Trophoblast cell (in vitro differentiated cells and primary cell): ENCODE measurements at regions not wholly inside any gene's neighbourhood (a gene's known extent, or its start where the extent isn't known, plus 50 kb on each side); places are given as distances from the start of the nearest gene placed in this dataset.

Source experiments
- DNase-seq, 2 donors: peaks; one replicate each; pipeline ENCODE4 v3.0.0-alpha.2; 2016
- H2AFZ ChIP-seq: 2 replicates; pipeline ENCODE4 v1.6.1; 2013; ENCODE audit warnings: low read length, moderate library complexity, mild to moderate bottlenecking; ENCODE audit not compliant: insufficient read depth, poor library complexity
- H2AK5ac ChIP-seq: 2 replicates; pipeline ENCODE4 v1.6.1; 2013; ENCODE audit warnings: mild to moderate bottlenecking, low read length
- H2BK120ac ChIP-seq: 2 replicates; pipeline ENCODE4 v1.6.1; 2013; ENCODE audit warnings: low read length, mild to moderate bottlenecking, moderate library complexity; ENCODE audit not compliant: insufficient read depth, poor library complexity
- H2BK12ac ChIP-seq: 2 replicates; pipeline ENCODE4 v1.6.1; 2013; ENCODE audit warnings: mild to moderate bottlenecking, low read length, moderate library complexity
- H2BK5ac ChIP-seq: 2 replicates; pipeline ENCODE4 v1.6.1; 2013; ENCODE audit warnings: low read length, low read depth, moderate library complexity, mild to moderate bottlenecking; ENCODE audit not compliant: poor library complexity
- H3K14ac ChIP-seq: 2 replicates; pipeline ENCODE4 v1.6.1; 2013; ENCODE audit warnings: mild to moderate bottlenecking, low read length
- H3K18ac ChIP-seq: 2 replicates; pipeline ENCODE4 v1.6.1; 2013; ENCODE audit warnings: mild to moderate bottlenecking, low read length
- H3K23ac ChIP-seq: 2 replicates; pipeline ENCODE4 v1.6.1; 2013; ENCODE audit warnings: low read length
- H3K27ac ChIP-seq: 2 replicates; pipeline ENCODE4 v1.5.1; 2013; ENCODE audit warnings: low read depth, mild to moderate bottlenecking, inconsistent platforms, low read length, moderate library complexity
- H3K27me3 ChIP-seq: 2 replicates; pipeline ENCODE4 v1.6.1; 2013; ENCODE audit warnings: inconsistent platforms, mild to moderate bottlenecking, low read length, moderate library complexity; ENCODE audit not compliant: insufficient read depth
- H3K36me3 ChIP-seq, 2 experiments: 1 replicate in 1 of 2; 2 replicates in 1 of 2; pipeline ENCODE4 v1.6.1; 2013; ENCODE audit warnings: low read length in 2 of 2, mild to moderate bottlenecking in 2 of 2, moderate library complexity in 1 of 2; ENCODE audit not compliant: insufficient read depth in 2 of 2, control insufficient read depth in 1 of 2
- H3K4ac ChIP-seq: 2 replicates; pipeline ENCODE4 v1.6.1; 2013; ENCODE audit warnings: low read depth, mild to moderate bottlenecking, low read length, moderate library complexity
- H3K4me1 ChIP-seq, 2 experiments: 1 replicate in 1 of 2; 2 replicates in 1 of 2; pipeline ENCODE4 v1.6.1; 2013; ENCODE audit warnings: low read length in 2 of 2, mild to moderate bottlenecking in 2 of 2, moderate library complexity in 1 of 2; ENCODE audit not compliant: insufficient read depth in 2 of 2, control insufficient read depth in 1 of 2
- H3K4me2 ChIP-seq: 2 replicates; pipeline ENCODE4 v1.6.1; 2013; ENCODE audit warnings: inconsistent platforms, mild to moderate bottlenecking, low read length, moderate library complexity
- H3K4me3 ChIP-seq: 2 replicates; pipeline ENCODE4 v1.5.1; 2013; ENCODE audit warnings: mild to moderate bottlenecking, low read depth, low read length, inconsistent platforms
- H3K79me1 ChIP-seq: one replicate; pipeline ENCODE4 v1.6.1; 2013; ENCODE audit warnings: low read length
- H3K79me2 ChIP-seq: 2 replicates; pipeline ENCODE4 v1.6.1; 2013; ENCODE audit warnings: low read length, mild to moderate bottlenecking; ENCODE audit not compliant: control insufficient read depth, insufficient read depth, poor library complexity
- H3K9ac ChIP-seq: 2 replicates; pipeline ENCODE4 v1.6.1; 2013; ENCODE audit warnings: mild to moderate bottlenecking, low read length
- H3K9me3 ChIP-seq: 2 replicates; pipeline ENCODE4 v1.6.1; 2013; ENCODE audit warnings: low read depth, mild to moderate bottlenecking, control low read depth, inconsistent platforms, low read length; ENCODE audit not compliant: insufficient read depth
- H4K12ac ChIP-seq: 2 replicates; pipeline ENCODE4 v1.6.1; 2013; ENCODE audit warnings: low read depth, mild to moderate bottlenecking, low read length, moderate library complexity
- H4K8ac ChIP-seq: 2 replicates; pipeline ENCODE4 v1.6.1; 2013; ENCODE audit warnings: low read depth, mild to moderate bottlenecking, low read length, moderate library complexity
- H4K91ac ChIP-seq: one replicate; pipeline ENCODE4 v1.6.1; 2013; ENCODE audit warnings: low read depth, mild to moderate bottlenecking, low read length, moderate library complexity
- WGBS: extraction: QIAGEN DNeasy Blood & Tissue Kit; methylation state at CpG from one replicate; pipeline ENCODE4 v1.1.7; 2013; ENCODE audit warnings: missing lambda C conversion rate; ENCODE audit not compliant: insufficient read length, insufficient coverage; ENCODE audit errors: extremely low coverage; 5-methylcytosine and 5-hydroxymethylcytosine counted together

DNA sequence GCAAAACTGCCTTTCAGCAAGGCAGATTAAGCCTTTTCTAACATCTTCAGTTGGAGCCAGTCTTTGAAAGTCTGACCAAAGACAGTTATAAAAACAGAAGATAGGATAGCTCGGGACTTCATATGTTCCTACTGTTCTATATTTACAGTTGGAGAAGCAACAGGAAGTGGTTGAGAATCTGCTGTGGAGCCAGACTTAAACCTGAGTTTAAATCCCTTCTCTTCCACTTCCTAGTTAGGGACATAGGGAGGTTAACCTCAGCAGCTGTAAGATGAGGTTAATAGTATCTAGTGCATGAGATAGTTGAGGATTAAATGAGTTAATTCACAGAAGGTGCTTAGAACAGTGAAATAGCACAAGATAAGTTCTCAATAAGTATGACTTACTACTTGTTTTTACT, 84.5 kb upstream of the FREM1 start:
- H3K23ac ChIP-seq: no peak overlapping the region
- peaks cover 0 to 7% of the 10 kb centered on the region in 2 experiments for H3K4me1 ChIP-seq
- H4K8ac ChIP-seq: no peak overlapping the region
- no peaks in the 10 kb centered on the region for H3K27me3 ChIP-seq
- H3K4me2 ChIP-seq: no peak overlapping the region
- no peak overlapping the region for H4K12ac ChIP-seq
- peaks cover 7% of the 10 kb centered on the region for H3K79me1 ChIP-seq
- no peak overlapping the region for H3K4me3 ChIP-seq
- no peak overlapping the region for H3K27ac ChIP-seq
- H3K9me3 ChIP-seq: no peaks in the 10 kb centered on the region
- no peak for DNase-seq
- no peak overlapping the region for H2BK5ac ChIP-seq
- no peak overlapping the region for H3K9ac ChIP-seq
- WGBS: no CpG with 5 or more reads among the region's 1 CpG
- H4K91ac ChIP-seq: no peak overlapping the region
- H2BK12ac ChIP-seq: no peak overlapping the region
- H3K18ac ChIP-seq: no peak overlapping the region
- H2BK120ac ChIP-seq: no peak overlapping the region
- no peak overlapping the region for H2AFZ ChIP-seq
- H3K79me2 ChIP-seq: peaks cover 3% of the 10 kb centered on the region
- H3K4ac ChIP-seq: no peak overlapping the region
- no peaks in the 10 kb centered on the region for H3K36me3 ChIP-seq
- H3K14ac ChIP-seq: no peak overlapping the region
- H2AK5ac ChIP-seq: no peak overlapping the region

DNA sequence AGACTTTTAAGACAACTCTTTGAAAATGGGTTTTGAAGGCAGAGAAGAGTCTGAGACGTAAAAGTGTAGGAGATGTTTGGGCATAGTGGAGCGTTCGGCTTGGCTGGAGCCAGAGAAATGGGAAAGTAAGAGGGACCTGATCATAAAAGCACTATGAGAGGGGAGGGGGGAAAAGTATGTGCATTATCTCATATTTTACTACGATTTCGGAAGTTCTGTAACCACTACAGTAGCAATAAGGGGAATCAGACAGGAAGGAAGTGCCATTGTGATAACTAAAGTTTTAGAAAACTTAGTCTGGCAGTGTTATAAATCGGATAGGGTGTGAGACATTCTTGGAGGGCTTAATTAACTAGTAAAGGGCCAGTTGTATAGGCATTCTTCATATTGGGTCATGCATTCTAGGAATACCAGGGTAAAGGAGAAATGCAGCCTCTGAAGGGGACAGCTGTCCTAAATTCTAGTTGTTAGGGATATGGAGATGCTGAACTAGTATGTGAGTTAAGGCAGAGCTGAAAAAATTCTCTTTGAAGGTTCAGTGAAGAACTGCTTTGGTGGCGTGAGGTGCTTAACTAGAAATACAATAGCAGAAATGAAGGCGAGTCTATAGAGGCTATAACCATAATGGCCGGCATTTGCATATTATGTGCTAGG, 83.8 kb upstream of the FREM1 start:
- Histone ChIP-seq H2AK5ac (no peak overlapping the region), H3K4me1 (peaks cover 0 to 7% of the 10 kb centered on the region in 2 experiments), H3K9me3 (no peaks in the 10 kb centered on the region), H3K23ac (no peak overlapping the region), H4K8ac (peak overlapping the region; percentile 32), H2BK120ac (no peak overlapping the region), H3K36me3 (no peaks in the 10 kb centered on the region), H4K91ac (no peak overlapping the region), H3K4ac (no peak overlapping the region), H3K79me1 (peaks cover 7% of the 10 kb centered on the region), H2BK5ac (no peak overlapping the region), H3K4me3 (no peak overlapping the region), H3K9ac (no peak overlapping the region), H2BK12ac (no peak overlapping the region), H3K27me3 (no peaks in the 10 kb centered on the region), H2AFZ (no peak overlapping the region), H3K79me2 (peaks cover 3% of the 10 kb centered on the region), H3K4me2 (peak overlapping the region; percentile 89), H3K14ac (no peak overlapping the region), H4K12ac (no peak overlapping the region), H3K27ac (no peak overlapping the region), H3K18ac (no peak overlapping the region)
- no CpG with 5 or more reads among the region's 9 CpGs for WGBS
- no peak for DNase-seq

GRCh38 chr9:14993061-14993800, 83.0 kb upstream of the FREM1 start:
- Histone ChIP-seq H3K23ac (no peak overlapping the region), H2BK12ac (no peak overlapping the region), H2AK5ac (no peak overlapping the region), H3K79me2 (peaks cover 3% of the 10 kb centered on the region), H3K4ac (no peak overlapping the region), H4K8ac (peak overlapping the region; percentile 96), H3K14ac (peak overlapping the region; percentile 89), H3K9me3 (no peaks in the 10 kb centered on the region), H3K27me3 (no peaks in the 10 kb centered on the region), H3K27ac (peak overlapping the region; percentile 1), H2BK5ac (no peak overlapping the region), H3K36me3 (no peaks in the 10 kb centered on the region), H3K79me1 (peaks cover 7% of the 10 kb centered on the region), H4K91ac (peak overlapping the region; percentile 60), H4K12ac (peak overlapping the region; percentile 77), H2BK120ac (peak overlapping the region; percentile 46), H3K18ac (peak overlapping the region; percentile 16), H3K4me1 (peaks cover 0 to 7% of the 10 kb centered on the region in 2 experiments), H2AFZ (peak overlapping the region; percentile 94), H3K4me3 (peak overlapping the region; percentile 69), H3K9ac (peak overlapping the region; percentile 75), H3K4me2 (peak overlapping the region; percentile 89)
- peak; percentile 18 to 55 for DNase-seq
- WGBS: no CpG with 5 or more reads among the region's 49 CpGs

- peaks cover 0 to 7% of the 10 kb centered on the region in 2 experiments for H3K4me1 ChIP-seq
- H3K79me1 ChIP-seq: peaks cover 7% of the 10 kb centered on the region
- H2AFZ ChIP-seq: peak overlapping the region; percentile 17
- no peak overlapping the region for H3K14ac ChIP-seq
- no CpG with 5 or more reads among the region's 5 CpGs for WGBS
- H3K18ac ChIP-seq: no peak overlapping the region
- no peak overlapping the region for H4K91ac ChIP-seq
- peak overlapping the region; percentile 69 for H4K8ac ChIP-seq
- H3K9me3 ChIP-seq: no peaks in the 10 kb centered on the region
- no peaks in the 10 kb centered on the region for H3K27me3 ChIP-seq
- no peak for DNase-seq
- no peaks in the 10 kb centered on the region for H3K36me3 ChIP-seq
- H4K12ac ChIP-seq: no peak overlapping the region
- H3K4me2 ChIP-seq: peak overlapping the region; percentile 89
- peaks cover 3% of the 10 kb centered on the region for H3K79me2 ChIP-seq
- no peak overlapping the region for H3K4me3 ChIP-seq
- H2BK5ac ChIP-seq: no peak overlapping the region
- no peak overlapping the region for H3K4ac ChIP-seq
- no peak overlapping the region for H2BK12ac ChIP-seq
- no peak overlapping the region for H2BK120ac ChIP-seq
- no peak overlapping the region for H3K27ac ChIP-seq
- H3K23ac ChIP-seq: no peak overlapping the region
- H3K9ac ChIP-seq: no peak overlapping the region
- no peak overlapping the region for H2AK5ac ChIP-seq
Observed at GRCh38 chr9:14992516-14992915, 82.3 kb upstream of the FREM1 start.
